ENCODE measurements at regions not wholly inside any gene's neighbourhood (a gene's known extent, or its start where the extent isn't known, plus 50 kb on each side); places are given as distances from the start of the nearest gene placed in this dataset.

GRCh38 chr9:4926239-4926638 is 58.8 kb upstream of the JAK2 start:
- Mint-ChIP-seq H3K27ac (ENCODE audit: unreplicated experiment) (no peak overlapping the region), H3K27me3 (ENCODE audit: unreplicated experiment) (peaks cover 2% of the 10 kb centered on the region), H3K4me1 (ENCODE audit: unreplicated experiment) (no peaks in the 10 kb centered on the region), H3K4me3 (ENCODE audit: unreplicated experiment) (no peak overlapping the region), H3K36me3 (ENCODE audit: low read depth, unreplicated experiment) (peaks cover 4% of the 10 kb centered on the region), H3K9me3 (ENCODE audit: unreplicated experiment) (peaks cover 9% of the 10 kb centered on the region)
- no peak for DNase-seq (ENCODE audit: low spot score)
- TF ChIP-seq CTCF (IDR thresholded peaks at IDR 0.05; ENCODE audit: unreplicated experiment): no peak

- H3K27me3 Mint-ChIP-seq (ENCODE audit: unreplicated experiment): peaks cover 2% of the 10 kb centered on the region
- H3K36me3 Mint-ChIP-seq (ENCODE audit: low read depth, unreplicated experiment): no peaks in the 10 kb centered on the region
- H3K9me3 Mint-ChIP-seq (ENCODE audit: unreplicated experiment): peaks cover 3% of the 10 kb centered on the region
- H3K27ac Mint-ChIP-seq (ENCODE audit: unreplicated experiment): no peak overlapping the region
- no peaks in the 10 kb centered on the region for H3K4me1 Mint-ChIP-seq (ENCODE audit: unreplicated experiment)
- DNase-seq (ENCODE audit: low spot score): no peak
- no peak overlapping the region for H3K4me3 Mint-ChIP-seq (ENCODE audit: unreplicated experiment)
- TF ChIP-seq CTCF (IDR thresholded peaks at IDR 0.05; ENCODE audit: unreplicated experiment): no peak
These were observed 58.0 kb upstream of the JAK2 start for GRCh38 chr9:4927043-4927471.

- Mint-ChIP-seq H3K36me3 (ENCODE audit: low read depth, unreplicated experiment) (no peaks in the 10 kb centered on the region), H3K9me3 (ENCODE audit: unreplicated experiment) (no peaks in the 10 kb centered on the region), H3K4me1 (ENCODE audit: unreplicated experiment) (no peaks in the 10 kb centered on the region), H3K4me3 (ENCODE audit: unreplicated experiment) (no peak overlapping the region), H3K27me3 (ENCODE audit: unreplicated experiment) (peaks cover 2% of the 10 kb centered on the region), H3K27ac (ENCODE audit: unreplicated experiment) (no peak overlapping the region)
- DNase-seq (ENCODE audit: low spot score): no peak
- no peak for TF ChIP-seq CTCF (IDR thresholded peaks at IDR 0.05; ENCODE audit: unreplicated experiment)
These were observed 57.4 kb upstream of the JAK2 start for GRCh38 chr9:4927701-4928100.

- DNase-seq (ENCODE audit: low spot score): no peak
- Mint-ChIP-seq H3K4me3 (ENCODE audit: unreplicated experiment) (no peak overlapping the region), H3K36me3 (ENCODE audit: low read depth, unreplicated experiment) (no peaks in the 10 kb centered on the region)
These were observed 55.2 kb upstream of the JAK2 start for GRCh38 chr9:4929917-4930316.

GRCh38 chr9:4932681-4933080 is 52.4 kb upstream of the JAK2 start:
- no peaks in the 10 kb centered on the region for H3K27me3 Mint-ChIP-seq (ENCODE audit: unreplicated experiment)
- no peaks in the 10 kb centered on the region for H3K36me3 Mint-ChIP-seq (ENCODE audit: low read depth, unreplicated experiment)
- peaks cover 2% of the 10 kb centered on the region for H3K4me1 Mint-ChIP-seq (ENCODE audit: unreplicated experiment)
- DNase-seq (ENCODE audit: low spot score): no peak
- H3K9me3 Mint-ChIP-seq (ENCODE audit: unreplicated experiment): no peaks in the 10 kb centered on the region
- H3K4me3 Mint-ChIP-seq (ENCODE audit: unreplicated experiment): no peak overlapping the region
- H3K27ac Mint-ChIP-seq (ENCODE audit: unreplicated experiment): no peak overlapping the region
- TF ChIP-seq CTCF (IDR thresholded peaks at IDR 0.05; ENCODE audit: unreplicated experiment): no peak

More at GRCh38 chr9:4929917-4930316, 55.2 kb upstream of the JAK2 start:
- Mint-ChIP-seq H3K27me3 (ENCODE audit: unreplicated experiment) (peaks cover 2% of the 10 kb centered on the region), H3K27ac (ENCODE audit: unreplicated experiment) (no peak overlapping the region), H3K9me3 (ENCODE audit: unreplicated experiment) (no peaks in the 10 kb centered on the region), H3K4me1 (ENCODE audit: unreplicated experiment) (no peaks in the 10 kb centered on the region)
- no peak for TF ChIP-seq CTCF (IDR thresholded peaks at IDR 0.05; ENCODE audit: unreplicated experiment)
